ENCODE measurements at regions not wholly inside any gene's neighbourhood (a gene's known extent, or its start where the extent isn't known, plus 50 kb on each side); places are given as distances from the start of the nearest gene placed in this dataset.

- H3K23me2 ChIP-seq (ENCODE audit: insufficient read length, low read depth, low read length, poor library complexity, severe bottlenecking): peaks cover 8% of the 10 kb centered on the region
- peak overlapping the region; percentile 16 for H3K56ac ChIP-seq (ENCODE audit: insufficient read length, low read depth, low read length)
- no peak overlapping the region for H4K91ac ChIP-seq (ENCODE audit: insufficient read length, low read depth, low read length)
- peak overlapping the region; percentile 49 for H2BK120ac ChIP-seq (ENCODE audit: low read depth, low read length, poor library complexity, severe bottlenecking)
- H3K36me3 Mint-ChIP-seq (ENCODE audit: insufficient read depth in 1 of 3, low read depth in 3 of 3): peaks cover 34 to 44% (median 36%) of the 10 kb centered on the region in 3 experiments
- H3K79me2 ChIP-seq (ENCODE audit: insufficient read depth, low read length): peaks cover 12% of the 10 kb centered on the region; the same call in 1 of the 2 replicates
- no peak overlapping the region for H2BK20ac ChIP-seq (ENCODE audit: low read depth, low read length, poor library complexity, severe bottlenecking)
- H3K27me3 Mint-ChIP-seq (ENCODE audit: low read depth): no peaks in the 10 kb centered on the region; the same call in 1 of the 2 replicates
- peak overlapping the region; percentile 83 for H3K18ac ChIP-seq (ENCODE audit: insufficient read length, low read depth, low read length)
- H3K4me1 ChIP-seq (ENCODE audit: insufficient read depth, low read length): peaks cover 10% of the 10 kb centered on the region
- peaks cover 19 to 30% of the 10 kb centered on the region in 2 experiments for H3K9me3 Mint-ChIP-seq
- TF ChIP-seq CTCF (conservative IDR thresholded peaks at IDR 0.05): no peak
- no peaks in the 10 kb centered on the region for H3K79me1 ChIP-seq (ENCODE audit: insufficient read depth, low read depth, low read length, poor library complexity, severe bottlenecking)
- H4K5ac ChIP-seq (ENCODE audit: insufficient read length, low read depth, low read length): no peak overlapping the region
- no peak overlapping the region for H3K4ac ChIP-seq (ENCODE audit: low read depth, low read length)
- H3K9ac ChIP-seq (ENCODE audit: extremely low read depth, insufficient read length, low read length): peak overlapping the region; percentile 82
- peak overlapping the region; percentile 89 for H3K27ac ChIP-seq (ENCODE audit: insufficient read length, low read depth, low read length)
- H2AK5ac ChIP-seq (ENCODE audit: insufficient read length, low read length): no peak overlapping the region
- WGBS (ENCODE audit: extremely low coverage, insufficient read length, low lambda C conversion rate): no CpG with 5 or more reads among the region's 7 CpGs
- peak; percentile 80 for DNase-seq
- H4K8ac ChIP-seq (replicated peaks; ENCODE audit: insufficient read length, low read depth, low read length): peak overlapping the region; percentile 85
- H3K14ac ChIP-seq (ENCODE audit: insufficient read depth, low read length): peak overlapping the region; percentile 27; the same call in 1 of the 2 replicates
- no peak overlapping the region for H3K23ac ChIP-seq (ENCODE audit: insufficient read length, low read depth, low read length)
- H3K27me3 ChIP-seq (ENCODE audit: insufficient read depth, low read length): no peaks in the 10 kb centered on the region; the same call in 1 of the 2 replicates
- H2AFZ ChIP-seq (ENCODE audit: low read length): no peak overlapping the region
- no peak overlapping the region for H2BK5ac ChIP-seq (ENCODE audit: insufficient read length, low read length)
- H3K4me3 Mint-ChIP-seq: peak overlapping the region; percentile 75 to 91
- H3T11ph ChIP-seq (ENCODE audit: low read length): no peak overlapping the region
- H2BK15ac ChIP-seq (ENCODE audit: low read depth, low read length): no peak overlapping the region
- no peaks in the 10 kb centered on the region for H4K20me1 ChIP-seq (ENCODE audit: control insufficient read depth, insufficient read depth, insufficient read length)
- H3K4me2 ChIP-seq (ENCODE audit: insufficient read depth, insufficient read length, low read length): peak overlapping the region; percentile 90
- peaks cover 70 to 74% of the 10 kb centered on the region in 2 experiments for H3K4me1 Mint-ChIP-seq
- H3K27ac Mint-ChIP-seq: peak overlapping the region; percentile 95 to 100 (median 99)
- no peaks in the 10 kb centered on the region for H3K9me3 ChIP-seq (ENCODE audit: control insufficient read depth, low read depth, low read length)
- H2BK12ac ChIP-seq (ENCODE audit: insufficient read length, low read depth, low read length): no peak overlapping the region
These were observed 116.2 kb upstream of the NTM start for GRCh38 chr11:131254254-131254653.

Data from H9 (cell line).